SU-DHL-6 (cell line): ENCODE measurements at regions not wholly inside any gene's neighbourhood (a gene's known extent, or its start where the extent isn't known, plus 50 kb on each side); places are given as distances from the start of the nearest gene placed in this dataset.

Source experiments
- CTCF ChIP-seq: fragments of 200-600 bp; sonication (generic); IDR thresholded peaks from one replicate; pipeline ENCODE4 v1.5.1; 2017; ENCODE audit warnings: antibody characterized with exemption, mild to moderate bottlenecking, low read length, moderate library complexity; ENCODE audit not compliant: insufficient read depth, poor library complexity, severe bottlenecking
- EZH2phosphoT487 ChIP-seq: fragments of 200-600 bp; sonication (generic), shearing (Covaris generic); conservative IDR thresholded peaks from 2 replicates; pipeline ENCODE4 v1.6.1; 2018; ENCODE audit warnings: mild to moderate bottlenecking, antibody characterized with exemption, low read length, moderate library complexity, mixed read lengths

- TF ChIP-seq CTCF (no peak), EZH2phosphoT487 (no peak)
These were observed 60.8 kb upstream of the PDE3B start for GRCh38 chr11:14582793-14583192.
